Testis (tissue), 2 donors: ENCODE measurements at regions not wholly inside any gene's neighbourhood (a gene's known extent, or its start where the extent isn't known, plus 50 kb on each side); places are given as distances from the start of the nearest gene placed in this dataset.

Experiments used
- POLR2A ChIP-seq: fragments of 450-650 bp; IDR thresholded peaks from one replicate; pipeline ENCODE4 v1.6.1; 2017; ENCODE audit warnings: antibody characterized with exemption, mild to moderate bottlenecking, moderate library complexity
- TF ChIP-seq, protein P1 (sequence below), 3 experiments: fragments of 450-650 bp in 2 of 3; fragments of 200-600 bp in 1 of 3; sonication (generic) in 1 of 3; IDR thresholded peaks; one replicate each; pipeline ENCODE4 v1.5.1; 2016 to 2019; ENCODE audit warnings: antibody characterized with exemption in 3 of 3, mild to moderate bottlenecking in 2 of 3, moderate library complexity in 1 of 3

DNA sequence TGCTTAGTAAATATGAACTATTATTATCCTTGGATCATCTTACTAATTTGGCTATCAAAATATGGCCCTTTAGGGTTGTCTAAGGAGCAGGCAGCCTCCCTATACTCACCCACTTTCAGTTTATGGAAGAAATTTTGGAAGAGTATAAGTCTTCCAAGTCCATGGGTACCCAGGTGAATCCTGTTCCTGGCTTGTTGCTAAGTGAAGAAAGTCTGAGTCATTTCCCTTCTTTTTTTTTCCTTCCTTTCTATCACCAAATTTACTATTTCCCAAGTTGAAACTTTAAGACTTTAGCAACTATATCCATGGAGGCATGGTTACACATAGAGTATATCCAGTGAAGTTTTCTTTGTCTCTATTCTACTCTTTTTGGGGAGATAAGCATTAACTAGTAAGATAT is 184.0 kb upstream of the ACTBL2 start:
- TF ChIP-seq, protein P1, sequence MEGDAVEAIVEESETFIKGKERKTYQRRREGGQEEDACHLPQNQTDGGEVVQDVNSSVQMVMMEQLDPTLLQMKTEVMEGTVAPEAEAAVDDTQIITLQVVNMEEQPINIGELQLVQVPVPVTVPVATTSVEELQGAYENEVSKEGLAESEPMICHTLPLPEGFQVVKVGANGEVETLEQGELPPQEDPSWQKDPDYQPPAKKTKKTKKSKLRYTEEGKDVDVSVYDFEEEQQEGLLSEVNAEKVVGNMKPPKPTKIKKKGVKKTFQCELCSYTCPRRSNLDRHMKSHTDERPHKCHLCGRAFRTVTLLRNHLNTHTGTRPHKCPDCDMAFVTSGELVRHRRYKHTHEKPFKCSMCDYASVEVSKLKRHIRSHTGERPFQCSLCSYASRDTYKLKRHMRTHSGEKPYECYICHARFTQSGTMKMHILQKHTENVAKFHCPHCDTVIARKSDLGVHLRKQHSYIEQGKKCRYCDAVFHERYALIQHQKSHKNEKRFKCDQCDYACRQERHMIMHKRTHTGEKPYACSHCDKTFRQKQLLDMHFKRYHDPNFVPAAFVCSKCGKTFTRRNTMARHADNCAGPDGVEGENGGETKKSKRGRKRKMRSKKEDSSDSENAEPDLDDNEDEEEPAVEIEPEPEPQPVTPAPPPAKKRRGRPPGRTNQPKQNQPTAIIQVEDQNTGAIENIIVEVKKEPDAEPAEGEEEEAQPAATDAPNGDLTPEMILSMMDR (IDR thresholded peaks at IDR 0.05), result no peak
- TF ChIP-seq POLR2A, result no peak
